ENCODE measurements at regions not wholly inside any gene's neighbourhood (a gene's known extent, or its start where the extent isn't known, plus 50 kb on each side); places are given as distances from the start of the nearest gene placed in this dataset.

GRCh38 chr10:130799532-130799931, 512.0 kb downstream of the TCERG1L start:
- DNase-seq (ENCODE audit: low read depth): no peak

DNA sequence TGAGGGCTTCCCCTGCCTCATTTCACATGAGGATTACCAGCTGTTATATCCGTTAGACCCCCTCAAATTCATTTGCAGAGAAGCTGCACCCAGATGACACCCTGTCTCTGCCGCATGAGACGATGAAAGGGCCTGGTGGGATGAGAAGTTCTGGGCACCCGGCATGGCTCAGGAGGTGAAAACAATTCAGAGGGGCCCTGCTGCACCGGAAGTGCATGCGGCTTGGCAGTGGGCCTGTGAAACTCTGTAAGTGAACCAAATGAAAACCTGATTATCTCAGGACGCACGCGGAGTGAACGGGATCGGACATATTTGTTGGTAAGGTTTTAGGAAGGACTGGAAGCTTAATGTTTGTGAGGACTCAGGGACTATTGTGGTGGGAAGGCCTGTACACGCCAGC, 511.2 kb downstream of the TCERG1L start:
- no peak for DNase-seq (ENCODE audit: low read depth)

GRCh38 chr10:130801276-130801675, 510.2 kb downstream of the TCERG1L start:
- no peak for DNase-seq (ENCODE audit: low read depth)

GRCh38 chr10:130801784-130802183, 509.7 kb downstream of the TCERG1L start:
- DNase-seq (ENCODE audit: low read depth): no peak

DNA sequence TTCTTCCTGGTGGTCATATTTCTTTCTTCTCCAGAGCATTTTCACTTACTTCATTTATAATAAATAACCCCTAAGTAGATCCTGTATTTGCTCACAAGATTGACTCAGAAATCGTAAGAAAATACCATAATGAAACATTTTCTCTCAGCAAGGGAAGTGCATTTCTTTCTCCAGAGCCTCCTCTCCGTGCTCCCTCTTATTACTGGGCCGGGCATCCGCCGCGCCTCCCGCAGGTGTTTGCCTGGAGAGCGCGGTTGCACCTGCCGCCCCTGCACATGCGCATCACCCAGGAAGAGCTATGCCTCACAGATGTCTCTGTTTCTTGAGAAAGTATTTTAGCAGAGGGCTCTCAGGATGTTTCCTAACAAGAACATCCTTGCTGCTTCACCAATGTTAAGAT, 509.2 kb downstream of the TCERG1L start:
- no peak for DNase-seq (ENCODE audit: low read depth)

- DNase-seq (ENCODE audit: low read depth): no peak
Observed at GRCh38 chr10:130804281-130804680, 507.2 kb downstream of the TCERG1L start.

GRCh38 chr10:130804778-130805634, 506.5 kb downstream of the TCERG1L start:
- DNase-seq (ENCODE audit: low read depth): no peak

DNA sequence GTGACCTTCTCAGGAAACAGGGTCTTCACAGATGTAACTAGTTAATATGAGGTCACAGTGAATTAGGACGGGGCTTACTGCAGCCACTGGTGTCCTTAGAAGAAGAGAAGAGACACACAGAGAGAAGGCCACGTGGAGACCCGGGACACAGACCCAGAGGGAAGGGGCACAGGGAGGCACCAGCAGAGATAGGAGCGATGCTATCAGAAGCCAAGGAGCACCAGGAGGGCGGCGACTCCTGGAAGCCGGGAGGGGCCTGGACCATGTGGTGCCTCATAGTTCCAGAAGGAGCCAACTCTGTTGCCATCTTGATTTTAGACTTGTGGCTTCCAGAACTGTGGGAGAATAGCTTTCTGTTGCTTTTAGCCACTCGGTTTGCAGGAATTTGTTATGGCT, 505.9 kb downstream of the TCERG1L start:
- no peak for DNase-seq (ENCODE audit: low read depth)

DNA sequence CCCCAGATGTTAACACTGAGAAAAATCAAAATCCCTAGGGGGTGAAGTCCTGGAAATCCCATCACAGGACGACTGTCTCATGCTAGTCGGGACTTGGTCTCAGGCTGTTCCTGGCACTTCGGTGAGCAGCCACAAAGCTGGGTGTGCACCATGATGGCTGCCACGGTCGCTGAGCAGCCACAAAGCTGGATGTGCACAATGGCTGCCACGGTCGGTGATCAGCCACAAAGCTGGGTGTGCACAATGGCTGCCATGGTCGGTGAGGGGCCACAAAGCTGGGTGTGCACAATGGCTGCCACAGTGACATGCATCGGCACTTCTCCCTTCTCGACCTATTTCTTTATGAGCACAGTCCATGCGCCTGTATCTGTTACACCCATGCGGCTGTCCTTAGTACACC, 505.1 kb downstream of the TCERG1L start:
- no peak for DNase-seq (ENCODE audit: low read depth)

GRCh38 chr10:130807096-130807495, 504.4 kb downstream of the TCERG1L start:
- DNase-seq (ENCODE audit: low read depth): no peak

DNA sequence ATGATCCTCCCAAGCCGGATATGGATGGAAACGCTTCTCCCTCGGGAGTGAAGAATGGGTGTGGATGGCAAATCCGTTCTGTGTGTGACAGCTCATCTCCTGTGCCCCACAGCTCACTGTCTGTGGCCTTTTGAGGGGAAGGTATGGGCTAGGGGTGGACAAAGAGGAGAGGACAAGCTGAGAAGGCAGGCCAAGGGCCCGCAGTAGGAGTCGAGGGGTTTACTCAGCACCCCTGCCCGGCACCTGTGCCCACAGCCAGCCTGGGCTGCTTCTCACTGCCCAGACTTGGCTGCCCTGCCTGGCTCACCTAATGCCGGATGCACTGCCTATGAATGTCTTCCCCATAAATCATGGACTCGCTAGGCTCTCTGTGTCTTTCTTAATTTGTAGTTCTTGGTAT, 503.8 kb downstream of the TCERG1L start:
- no peak for DNase-seq (ENCODE audit: low read depth)

DNA sequence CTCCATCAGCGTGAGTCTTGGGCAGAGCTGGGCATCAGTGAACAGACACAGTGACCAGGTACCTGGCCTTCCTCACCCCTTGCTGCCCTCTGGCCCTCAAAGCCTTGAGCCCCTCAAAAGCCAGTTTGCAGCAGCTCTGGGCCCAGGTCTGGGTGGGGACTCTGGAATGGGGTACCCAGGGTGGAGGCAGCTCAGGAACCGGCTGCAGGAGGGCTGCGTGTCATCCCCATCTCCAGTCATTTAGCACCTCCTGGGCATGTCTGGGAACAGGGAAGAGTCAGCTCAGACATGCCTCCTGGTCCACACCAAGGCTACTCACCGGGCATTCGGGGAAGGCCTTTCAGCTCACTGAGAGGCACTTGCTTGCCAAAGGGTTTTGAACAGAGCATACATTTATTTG, 503.3 kb downstream of the TCERG1L start:
- no peak for DNase-seq (ENCODE audit: low read depth)

GRCh38 chr10:130808686-130809085, 502.8 kb downstream of the TCERG1L start:
- DNase-seq (ENCODE audit: low read depth): no peak

DNA sequence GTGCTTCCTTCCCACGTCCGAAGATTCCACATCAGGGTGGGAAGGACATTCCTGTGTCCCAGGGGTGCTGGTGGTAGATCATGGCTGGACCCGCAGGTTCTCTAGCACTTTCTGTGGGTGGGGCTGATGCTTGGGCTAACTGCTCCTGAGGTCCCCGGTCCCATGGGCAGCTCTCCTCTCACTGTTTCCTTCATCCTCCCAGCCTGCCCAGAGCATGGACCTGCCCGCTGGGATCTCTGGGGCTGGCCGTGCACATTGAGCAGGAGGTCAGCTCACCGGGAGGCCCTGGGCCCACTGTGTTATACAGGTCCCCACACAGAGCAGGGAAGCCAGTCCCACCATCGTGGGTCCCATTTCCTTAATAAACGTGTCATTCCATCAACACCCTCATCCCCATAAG, 502.3 kb downstream of the TCERG1L start:
- no peak for DNase-seq (ENCODE audit: low read depth)

- no peak for DNase-seq (ENCODE audit: low read depth)
Observed at GRCh38 chr10:130809761-130810515, 501.6 kb downstream of the TCERG1L start.

DNA sequence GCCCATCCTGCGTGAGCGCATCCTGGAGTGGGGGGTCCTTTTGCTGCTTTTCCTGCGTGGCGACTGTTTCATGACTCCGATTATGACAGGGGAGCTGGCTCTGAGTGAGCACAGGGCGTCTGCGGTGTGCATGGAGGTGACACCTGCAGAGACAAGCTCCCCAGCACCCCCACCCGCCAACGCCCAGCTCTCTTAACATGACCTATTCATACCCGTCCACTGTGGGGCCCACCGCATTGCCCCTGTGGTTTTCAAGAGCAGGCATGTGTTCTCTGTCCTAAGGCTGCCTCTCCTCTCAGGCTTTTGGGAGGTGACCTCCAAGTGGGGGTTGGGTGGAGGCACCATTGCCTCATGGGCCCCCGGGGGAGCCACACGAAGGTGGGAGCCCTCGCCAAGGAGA, 500.7 kb downstream of the TCERG1L start:
- no peak for DNase-seq (ENCODE audit: low read depth)

- no peak for DNase-seq (ENCODE audit: low read depth)
Observed at GRCh38 chr10:130812381-130813148, 499.0 kb downstream of the TCERG1L start.

- DNase-seq (ENCODE audit: low read depth): no peak
Observed at GRCh38 chr10:130814610-130815009, 496.9 kb downstream of the TCERG1L start.

DNA sequence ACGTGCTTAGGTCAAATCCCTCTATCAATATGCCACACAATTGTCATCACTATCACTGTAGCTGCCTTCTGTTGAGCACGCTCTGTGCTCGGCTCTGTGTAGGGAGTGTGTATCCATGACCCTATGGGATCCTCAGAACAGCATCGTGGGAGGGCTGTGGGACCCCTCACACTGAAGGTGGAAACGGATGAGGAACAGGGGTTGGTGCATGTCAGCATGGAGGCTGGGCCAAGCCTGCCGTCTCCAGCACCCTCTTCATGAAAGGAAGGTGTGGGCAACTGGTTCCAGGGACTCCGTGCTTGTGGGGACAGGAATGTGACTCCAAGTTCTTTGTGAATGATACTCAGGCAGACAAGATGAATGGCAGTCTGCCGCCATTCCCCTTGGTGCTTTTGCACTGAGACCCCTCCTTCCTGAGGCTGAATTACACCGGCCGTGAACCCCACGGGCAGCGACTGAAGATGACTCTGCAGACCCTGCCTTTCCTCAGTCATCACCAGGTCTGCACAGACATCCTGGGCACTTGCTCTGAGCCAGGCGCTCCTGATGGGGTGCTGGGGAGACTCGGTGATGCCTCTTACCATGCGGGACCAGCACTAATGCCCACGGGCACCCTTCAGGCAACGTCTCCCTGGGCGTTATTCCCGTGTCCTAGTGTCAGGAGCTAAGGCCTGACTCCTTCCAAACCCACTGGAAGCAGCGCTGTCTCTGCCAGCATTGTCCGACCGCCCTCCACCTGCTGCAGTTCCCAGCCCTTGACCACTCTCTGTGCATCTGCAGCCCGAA, 495.2 kb downstream of the TCERG1L start:
- no peak for DNase-seq (ENCODE audit: low read depth)

- DNase-seq (ENCODE audit: low read depth): no peak
Observed at GRCh38 chr10:130817046-130817624, 494.4 kb downstream of the TCERG1L start.

DNA sequence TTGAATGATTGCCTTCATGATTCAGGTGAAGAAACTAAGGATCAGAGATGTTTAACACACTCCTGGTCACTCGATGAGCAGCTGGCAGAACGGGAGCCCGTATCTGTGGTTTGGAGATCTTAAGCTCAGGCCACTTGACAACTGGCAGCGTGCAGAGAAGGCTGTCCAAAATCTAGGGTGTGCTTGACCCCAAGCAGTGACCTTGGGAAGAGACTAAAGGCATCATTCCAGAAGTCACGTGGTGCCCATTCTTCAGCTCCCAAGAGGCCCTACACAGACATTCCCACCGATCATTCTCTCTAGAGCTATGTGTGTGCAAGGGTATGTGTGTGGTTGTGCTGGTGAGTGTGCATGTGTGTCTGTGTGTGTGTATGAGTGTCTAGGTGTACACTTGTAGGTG, 493.8 kb downstream of the TCERG1L start:
- no peak for DNase-seq (ENCODE audit: low read depth)
